GM19023 (cell line): ENCODE measurements at regions not wholly inside any gene's neighbourhood (a gene's known extent, or its start where the extent isn't known, plus 50 kb on each side); places are given as distances from the start of the nearest gene placed in this dataset.
A peak's percentile ranks its signal among the peaks of the same experiment; 100 is the strongest.

Source experiments
- ATAC-seq: cut with Tn5 transposase; IDR thresholded peaks from one replicate; pipeline ENCODE4 v1.9.1; 2021; ENCODE audit warnings: mild to moderate bottlenecking, moderate library complexity; ENCODE audit not compliant: unreplicated experiment

DNA sequence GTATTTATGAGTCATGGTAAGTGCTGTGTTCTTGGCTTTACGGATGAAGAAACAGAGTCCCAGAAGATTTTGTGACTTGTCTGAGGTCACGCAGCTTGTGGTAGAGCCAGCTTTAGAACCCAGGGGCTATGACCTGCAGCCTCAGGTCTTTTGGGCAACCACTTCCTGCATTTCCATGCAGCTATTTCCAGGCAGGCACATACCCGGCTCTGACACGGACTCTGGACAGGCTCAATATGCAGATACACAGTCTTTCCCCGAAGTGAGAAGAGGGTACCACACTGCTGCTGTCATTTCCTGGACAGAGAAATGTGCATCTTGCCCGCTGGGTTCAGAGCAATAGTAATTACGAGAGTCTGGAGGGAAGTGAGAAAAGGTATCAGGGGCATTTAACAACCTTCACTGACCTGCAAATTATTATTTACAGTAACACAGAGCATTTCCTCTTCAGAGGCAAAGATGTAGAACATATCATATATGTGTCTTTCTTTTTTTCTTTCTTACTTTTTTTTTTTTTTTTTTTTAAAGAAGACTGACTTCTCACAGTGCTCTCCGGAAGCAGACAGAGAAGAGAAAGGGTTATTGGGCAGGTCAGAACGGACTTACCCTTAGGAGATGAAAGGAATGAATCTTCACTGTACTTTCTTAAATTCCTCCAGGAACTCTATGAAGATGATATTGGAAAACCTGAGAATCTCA lies 185.1 kb downstream of the CLIC5 start:
- ATAC-seq, result peak; percentile 87

DNA sequence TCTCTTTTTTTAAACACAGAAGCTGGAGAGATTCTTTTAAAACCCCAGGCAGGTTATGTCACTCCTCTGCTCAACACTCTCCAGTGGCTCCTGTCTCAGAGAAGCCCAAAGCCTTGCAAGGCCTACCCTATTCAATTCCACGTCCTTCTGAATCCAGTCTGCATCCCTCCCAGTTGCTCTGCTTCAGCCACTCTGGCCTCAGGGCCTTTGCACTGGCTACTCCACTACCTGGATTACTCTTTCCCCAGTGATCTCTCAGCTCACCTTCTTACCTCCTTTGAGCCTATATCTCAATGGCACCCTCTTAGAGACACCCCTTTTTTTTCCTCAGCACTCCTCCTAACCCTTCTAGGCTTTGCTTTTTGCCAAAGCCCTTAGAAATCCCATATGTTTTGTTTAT lies 185.8 kb downstream of the CLIC5 start:
- no peak for ATAC-seq

DNA sequence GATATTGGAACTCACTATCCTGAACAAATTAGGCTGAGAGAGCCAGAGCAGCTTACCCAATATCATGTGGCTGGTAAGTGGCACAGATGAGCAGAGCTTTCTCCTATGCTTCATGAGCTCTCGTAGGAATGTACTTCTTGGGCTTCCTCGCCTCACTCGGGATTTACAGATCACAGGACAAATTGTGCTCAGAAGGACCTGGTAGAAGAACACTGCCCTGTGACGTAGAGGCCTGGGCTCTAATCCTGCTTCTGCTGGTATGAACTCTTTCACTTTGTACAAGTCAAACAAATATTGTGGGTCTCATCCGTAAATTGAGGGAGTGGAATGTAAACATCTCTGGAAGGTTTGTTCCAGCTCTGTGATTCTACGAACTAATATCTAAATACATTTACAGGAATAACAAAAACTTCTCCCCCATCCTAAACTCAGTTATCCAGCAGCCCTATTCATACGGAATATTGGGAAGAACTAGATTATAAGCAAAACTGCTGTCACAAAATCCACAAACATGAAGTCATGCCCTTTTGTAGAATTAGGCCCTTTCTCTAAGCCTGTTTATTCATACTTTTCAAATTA lies 187.6 kb downstream of the CLIC5 start:
- ATAC-seq, result no peak

DNA sequence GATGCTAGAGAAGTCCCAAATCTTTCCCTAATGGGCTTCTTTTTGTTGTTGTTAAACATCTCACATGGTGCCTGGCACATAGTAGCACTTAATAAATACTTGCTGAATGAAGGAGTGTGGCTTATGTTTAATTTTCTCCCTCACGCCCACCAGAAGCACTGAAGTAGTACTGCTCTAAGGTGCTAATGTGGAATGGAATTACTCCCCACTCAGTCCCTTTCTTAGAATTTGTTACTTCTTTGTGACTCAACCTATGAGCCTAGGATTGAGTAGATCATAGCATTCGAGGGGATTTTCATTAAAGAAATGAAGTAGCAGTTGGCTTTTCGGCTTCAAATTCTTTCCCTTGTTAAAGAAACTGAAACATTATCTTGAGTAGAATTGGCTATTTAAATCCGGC lies 192.8 kb downstream of the CLIC5 start:
- no peak for ATAC-seq

DNA sequence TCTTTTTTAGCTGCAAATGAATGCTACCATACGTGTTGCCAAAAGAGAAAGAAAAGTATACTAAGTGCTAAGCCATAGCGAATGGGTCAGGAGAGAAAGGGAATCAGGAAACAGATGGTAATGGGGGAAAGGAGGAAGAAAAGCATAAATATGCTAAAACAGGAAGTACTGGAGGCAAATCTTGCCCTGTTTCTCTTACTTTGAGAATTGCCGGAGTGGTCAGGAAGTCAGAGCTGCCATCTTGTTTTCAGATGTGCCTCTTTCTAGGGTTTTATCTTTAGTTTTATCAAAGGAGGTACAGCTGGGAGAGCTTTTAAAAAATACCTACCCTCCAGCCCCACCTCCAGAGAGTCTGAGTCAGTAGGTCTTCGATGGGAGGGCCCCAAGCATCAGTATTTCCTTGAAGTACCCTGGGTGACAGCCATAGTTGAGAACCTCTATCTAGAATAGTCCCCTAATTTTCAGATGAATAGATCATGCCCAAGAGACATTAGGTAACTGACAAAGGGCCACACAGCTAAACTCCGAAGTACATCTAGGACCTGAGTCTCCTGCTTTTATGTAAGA lies 193.3 kb downstream of the CLIC5 start:
- ATAC-seq, result no peak

DNA sequence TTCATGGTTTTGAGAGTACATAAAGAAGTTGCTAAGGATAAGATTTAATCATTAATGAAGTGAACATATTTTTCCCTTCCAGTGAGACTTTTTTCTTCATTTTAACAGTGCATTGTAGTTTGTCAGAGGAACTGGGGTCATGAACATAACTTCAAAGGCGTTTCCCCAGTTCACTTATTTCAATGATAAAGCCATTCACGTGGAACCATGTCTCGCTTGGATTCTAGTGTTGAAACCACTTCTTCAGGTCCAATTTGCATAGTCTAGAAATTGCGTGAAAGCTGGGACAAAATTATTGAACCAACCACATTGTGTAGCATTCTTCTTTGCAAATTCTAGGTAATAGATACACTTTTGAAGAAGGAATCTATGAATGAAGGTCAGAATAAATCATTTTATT lies 197.0 kb downstream of the CLIC5 start:
- ATAC-seq, result no peak

DNA sequence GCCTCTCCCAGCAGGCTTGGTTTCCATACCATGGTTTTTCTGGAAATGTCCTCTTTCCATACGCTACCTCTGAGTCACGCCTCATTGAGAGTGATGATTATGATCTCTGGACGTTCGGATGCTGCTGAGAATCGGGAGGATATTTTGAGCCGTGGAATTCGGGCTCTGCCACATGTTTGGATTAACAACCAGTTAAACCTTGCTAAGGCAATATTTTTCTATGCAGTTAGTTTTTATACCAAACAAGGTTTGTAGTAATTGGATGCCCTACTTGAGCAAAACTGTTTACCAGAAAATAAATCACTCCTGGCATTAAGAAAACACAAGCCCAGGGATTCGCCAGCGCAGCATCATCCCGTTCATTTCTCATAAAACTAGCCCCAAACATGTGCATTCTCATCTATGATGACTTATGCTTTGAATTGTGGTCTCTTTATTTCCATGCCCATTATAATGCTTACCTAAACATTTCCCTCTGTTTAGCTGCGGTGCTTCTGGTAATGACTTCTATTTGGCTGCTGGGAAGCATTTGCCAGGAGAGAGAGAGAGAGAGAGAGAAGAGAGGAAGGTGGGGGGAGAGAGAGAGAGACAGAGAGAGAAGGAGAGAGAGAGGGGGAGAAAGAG lies 198.9 kb downstream of the CLIC5 start:
- no peak for ATAC-seq

DNA sequence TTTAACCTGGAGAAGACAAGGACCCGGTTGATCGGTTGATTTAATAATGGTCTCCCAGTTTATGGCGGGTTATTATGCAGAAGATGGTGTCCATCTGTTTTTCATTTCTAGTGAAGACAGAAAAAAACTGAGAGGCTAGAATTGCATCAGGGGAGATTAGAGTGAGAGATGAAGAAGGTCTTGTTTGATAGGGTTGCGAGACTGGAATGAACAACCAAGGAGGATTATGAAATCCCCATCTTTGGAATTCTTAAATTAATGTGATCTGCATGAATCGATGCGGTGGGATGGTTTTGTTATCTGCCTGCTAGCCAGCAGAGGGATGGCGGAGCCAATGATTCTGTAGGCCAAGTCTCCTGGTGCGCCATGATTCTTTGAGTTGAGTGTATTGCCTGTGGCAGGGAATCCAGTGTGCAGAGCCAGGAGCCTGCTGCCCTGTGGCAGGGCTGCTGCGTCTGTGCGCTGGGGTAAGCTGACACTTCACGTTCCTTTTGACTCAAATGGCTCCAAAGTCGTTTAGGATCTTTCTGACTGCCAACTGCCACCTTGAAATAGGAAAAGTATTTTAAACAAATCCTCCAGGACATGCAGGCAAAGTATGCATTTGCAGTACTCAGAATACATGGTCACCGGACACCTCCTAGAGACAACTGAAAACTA lies 200.1 kb downstream of the CLIC5 start:
- no peak for ATAC-seq

DNA sequence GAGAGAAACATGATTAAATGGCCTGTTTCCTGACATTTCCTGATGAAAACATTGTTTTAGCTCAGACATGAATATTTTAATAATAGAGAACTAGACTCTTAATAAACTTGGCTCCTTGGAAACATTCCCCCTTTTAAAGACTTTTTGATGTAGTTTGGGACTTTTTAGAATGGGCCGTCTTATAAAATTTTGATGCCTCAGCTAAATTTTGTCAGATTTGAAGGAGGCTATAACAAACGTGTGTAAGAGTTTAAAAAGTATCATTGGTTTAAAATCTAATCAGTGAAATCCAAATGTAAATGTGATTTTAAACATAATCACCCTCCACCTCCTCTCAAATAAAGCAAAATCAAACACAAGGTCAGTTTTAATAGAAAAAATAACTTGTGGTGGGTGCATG lies 200.9 kb downstream of the CLIC5 start:
- ATAC-seq, result no peak

DNA sequence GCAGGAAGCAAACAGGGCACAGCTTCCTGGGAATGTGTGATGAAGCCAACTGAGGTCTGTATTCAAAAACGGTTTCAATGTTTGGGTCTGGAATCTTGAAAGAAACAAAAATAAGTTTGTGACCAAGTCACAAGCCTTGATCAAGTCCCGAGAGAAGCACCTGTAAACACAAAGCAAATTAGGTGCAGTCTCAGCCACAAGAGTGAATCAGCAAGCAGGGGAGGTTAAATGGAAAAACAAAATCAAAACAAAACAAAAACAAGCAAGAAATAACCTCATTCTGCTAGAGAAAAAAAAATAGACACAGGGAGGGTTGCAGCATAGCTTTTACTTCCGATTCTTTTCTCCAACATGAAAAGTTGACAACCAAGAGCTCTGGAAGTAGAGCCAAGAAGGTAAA lies 201.7 kb downstream of the CLIC5 start:
- ATAC-seq, result peak; percentile 74

DNA sequence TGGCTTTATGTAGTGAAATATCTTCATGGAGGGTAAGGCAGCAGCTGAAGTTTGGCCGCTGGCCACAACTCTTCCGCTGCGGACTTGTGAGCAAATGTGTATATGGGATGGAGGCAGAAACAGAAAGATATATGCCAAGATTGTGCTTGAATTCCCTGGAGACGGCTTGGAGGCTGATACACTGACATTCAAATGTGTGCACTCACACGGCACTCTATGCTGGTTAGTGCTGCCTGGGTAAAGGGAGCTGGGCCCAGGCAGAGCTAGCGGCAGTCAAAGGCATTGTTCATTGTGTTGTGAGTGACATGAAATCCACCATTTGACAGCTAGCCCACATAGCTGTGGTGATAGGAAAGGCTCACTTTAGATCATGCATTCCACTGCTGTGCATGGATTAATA lies 202.7 kb downstream of the CLIC5 start:
- ATAC-seq, result no peak

DNA sequence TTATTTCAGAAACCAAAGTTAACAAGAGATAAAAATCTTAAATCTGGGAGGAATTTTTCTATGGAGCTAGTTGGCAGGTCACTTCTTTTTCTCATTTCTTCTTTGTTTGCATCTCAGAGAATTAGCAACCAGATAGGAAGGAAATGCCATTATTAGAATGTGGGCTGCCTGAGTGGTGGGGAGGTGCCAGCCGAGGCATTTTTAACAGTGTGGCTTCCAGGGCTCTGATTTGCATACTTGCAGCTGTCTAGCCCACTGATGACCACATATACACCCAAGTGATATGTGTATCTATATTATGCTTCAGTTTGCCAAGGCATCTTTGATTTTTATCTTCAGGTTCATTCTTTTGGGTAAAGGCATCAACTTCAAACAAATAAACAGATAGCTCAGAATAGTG lies 206.7 kb downstream of the CLIC5 start:
- no peak for ATAC-seq

DNA sequence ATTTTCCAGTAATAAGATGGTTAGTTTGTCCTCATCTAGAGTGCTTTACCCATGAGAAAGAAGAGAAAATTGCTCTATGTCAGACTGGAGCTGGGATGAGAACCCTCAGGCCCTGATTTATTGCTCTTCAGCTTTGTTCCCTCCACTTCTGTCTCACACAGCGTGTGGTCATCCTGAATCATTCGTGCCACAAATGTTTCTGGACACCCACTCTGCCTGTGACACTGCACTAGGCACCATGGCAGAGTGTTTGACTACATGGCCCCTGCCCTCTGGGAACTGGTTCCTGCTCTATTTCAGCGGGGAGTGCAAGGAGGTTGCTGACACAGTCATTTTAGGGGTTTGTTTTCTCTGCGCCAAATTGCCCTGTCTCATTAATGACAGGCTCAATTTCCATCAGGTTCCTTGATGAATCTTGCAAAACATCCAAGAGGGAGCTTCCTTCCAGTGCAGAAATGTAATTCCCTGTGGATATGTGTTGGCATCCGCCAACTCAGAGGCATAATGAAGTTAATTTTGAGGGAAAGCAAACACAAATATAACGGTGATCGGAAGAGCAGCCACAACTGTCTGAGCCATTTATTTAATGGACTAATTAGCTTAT lies 207.5 kb downstream of the CLIC5 start:
- ATAC-seq, result no peak

DNA sequence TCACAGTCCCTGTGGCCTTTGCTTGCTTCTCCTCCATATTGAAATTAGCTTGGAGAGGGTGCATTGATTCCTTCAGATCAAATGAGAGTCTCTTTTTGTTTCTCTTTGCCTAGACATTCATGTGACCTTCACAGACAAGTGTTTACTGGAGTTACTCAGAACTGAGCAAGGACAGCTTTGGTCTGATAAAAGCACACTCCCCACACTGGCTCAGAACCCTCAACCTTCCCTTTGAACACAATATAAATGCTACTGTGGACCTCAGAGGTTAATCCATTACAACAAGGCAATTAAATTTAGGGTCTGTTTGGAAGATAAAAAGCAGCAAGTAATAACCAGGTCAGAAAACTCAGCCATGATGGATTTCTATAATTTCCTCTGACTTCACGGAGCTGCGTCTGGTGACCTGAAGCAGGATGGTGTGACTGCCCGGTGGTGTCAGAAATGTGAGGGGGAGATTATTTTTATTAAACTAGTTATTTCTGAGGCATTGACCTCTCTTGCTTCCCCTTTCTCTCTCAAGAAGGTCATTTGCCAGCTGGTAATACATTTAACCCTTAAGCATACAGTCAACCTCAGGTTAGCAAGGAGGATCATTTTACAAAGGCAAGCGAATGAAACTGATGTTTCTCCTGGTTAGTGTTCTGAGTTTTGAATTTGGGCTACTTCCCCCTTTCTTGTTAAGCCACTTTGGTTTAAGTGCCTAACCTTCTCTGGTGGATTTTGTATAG lies 208.2 kb downstream of the CLIC5 start:
- no peak for ATAC-seq

DNA sequence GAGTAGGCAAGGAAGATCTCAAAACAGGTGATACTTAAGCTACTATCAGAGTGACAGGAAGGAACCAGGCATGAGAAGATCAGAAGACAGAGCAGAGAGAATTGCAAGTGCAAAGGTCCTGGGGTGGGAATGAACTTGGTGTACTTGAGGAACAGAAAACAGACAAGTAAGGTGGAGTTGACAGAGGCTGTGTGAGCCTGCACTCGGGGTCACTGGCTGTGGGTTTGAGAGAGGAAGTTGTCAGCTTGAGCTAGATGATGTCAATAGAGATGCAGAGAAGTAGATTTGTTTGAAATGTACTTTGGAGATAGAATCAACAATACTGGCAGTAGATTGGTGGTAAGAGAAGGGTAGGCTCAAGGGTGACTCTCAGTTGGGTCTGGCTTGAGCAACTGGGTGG lies 209.5 kb downstream of the CLIC5 start:
- no peak for ATAC-seq

DNA sequence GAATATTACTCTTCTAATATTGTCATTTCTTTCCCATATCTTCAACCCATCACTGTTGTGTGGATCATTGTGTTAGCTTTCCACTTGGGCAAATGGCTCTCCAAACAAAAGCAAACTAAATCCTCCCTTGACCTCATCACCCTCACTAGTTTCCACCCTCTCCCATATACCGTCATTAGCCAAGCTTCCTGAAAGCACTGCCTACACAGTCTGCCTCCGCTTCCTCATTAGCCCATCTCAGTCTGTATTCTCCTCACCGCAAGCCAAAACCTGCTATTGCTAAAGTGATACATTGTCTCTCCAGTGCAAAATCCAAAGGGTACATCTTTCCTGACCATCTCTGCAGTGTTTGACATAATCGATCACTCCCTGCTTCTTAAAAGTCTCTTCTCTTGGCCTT lies 212.6 kb downstream of the CLIC5 start:
- ATAC-seq, result no peak

DNA sequence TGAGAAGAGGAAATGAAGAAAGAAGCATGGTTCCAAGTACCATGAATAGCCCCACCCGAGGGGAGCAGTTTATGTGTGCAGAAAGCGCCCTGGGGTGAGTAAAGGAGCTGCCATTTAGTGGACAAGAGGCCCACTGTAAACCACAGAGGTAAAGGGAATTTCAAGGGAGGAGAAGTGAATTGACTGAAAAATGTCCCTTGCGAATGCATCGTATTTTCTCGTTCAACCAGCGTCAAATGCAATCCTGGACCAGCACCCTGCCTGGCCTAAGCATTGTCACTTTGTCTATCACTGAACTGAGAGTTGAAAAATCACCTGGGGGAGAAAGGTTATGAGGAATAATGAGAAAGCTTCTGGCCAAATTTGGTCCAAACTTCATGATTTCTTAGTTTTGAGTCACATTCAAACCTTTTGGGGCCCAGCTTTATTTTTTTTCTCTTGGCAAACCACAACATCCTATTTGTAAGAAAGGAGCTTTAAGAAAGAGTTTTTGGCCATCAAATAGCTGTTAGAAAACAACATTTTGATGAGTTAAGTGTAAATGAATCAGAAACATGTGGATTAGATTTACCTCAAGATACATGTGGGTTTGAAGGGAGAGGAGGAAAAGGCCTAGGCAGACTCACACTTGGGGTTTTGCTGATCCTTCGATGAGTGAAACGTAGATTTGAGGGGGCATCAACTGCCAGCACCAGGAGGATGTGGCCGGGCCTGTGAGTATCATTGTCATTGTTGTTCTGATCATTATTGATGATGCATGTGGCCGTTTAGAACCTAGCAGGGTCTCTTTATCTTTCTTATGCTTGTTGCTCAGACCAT lies 214.0 kb downstream of the CLIC5 start:
- ATAC-seq, result no peak

DNA sequence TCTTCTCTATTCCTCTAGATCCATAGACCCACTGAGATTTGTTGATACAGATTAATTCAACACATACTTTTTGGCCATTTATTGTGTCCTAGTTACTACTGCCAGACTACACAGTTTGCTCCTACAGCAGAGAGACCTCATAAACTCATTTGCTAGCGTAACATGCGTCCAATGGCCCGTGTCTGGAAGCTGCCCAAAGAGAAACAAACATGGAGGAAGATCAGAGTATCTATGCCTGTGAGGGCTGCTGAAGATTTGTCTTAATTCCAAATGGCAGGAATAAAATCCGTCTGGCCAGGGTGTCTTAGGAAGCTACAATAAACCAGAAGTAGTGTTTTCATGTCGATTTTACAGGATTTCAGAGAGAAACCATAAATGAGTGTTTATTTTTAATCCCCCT lies 214.7 kb downstream of the CLIC5 start:
- no peak for ATAC-seq

DNA sequence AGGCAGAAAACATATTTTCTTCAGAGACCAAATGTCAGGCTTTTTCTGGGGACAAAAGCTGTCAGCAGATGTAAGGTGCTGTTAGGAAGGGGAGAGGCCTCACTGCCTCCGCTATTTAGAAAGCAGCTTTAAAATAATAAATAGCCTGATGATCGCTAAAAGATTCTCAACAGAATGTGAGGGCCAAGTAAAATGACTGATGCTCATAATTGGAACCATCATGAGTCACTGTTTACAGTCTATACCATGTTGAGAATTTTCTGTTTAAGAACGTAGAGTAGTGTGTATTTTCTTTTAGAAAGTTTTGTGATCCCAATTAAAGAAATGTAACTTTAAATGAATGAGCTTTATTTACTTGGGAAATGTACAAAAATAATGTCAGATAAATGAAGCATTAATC lies 220.0 kb downstream of the CLIC5 start:
- no peak for ATAC-seq

DNA sequence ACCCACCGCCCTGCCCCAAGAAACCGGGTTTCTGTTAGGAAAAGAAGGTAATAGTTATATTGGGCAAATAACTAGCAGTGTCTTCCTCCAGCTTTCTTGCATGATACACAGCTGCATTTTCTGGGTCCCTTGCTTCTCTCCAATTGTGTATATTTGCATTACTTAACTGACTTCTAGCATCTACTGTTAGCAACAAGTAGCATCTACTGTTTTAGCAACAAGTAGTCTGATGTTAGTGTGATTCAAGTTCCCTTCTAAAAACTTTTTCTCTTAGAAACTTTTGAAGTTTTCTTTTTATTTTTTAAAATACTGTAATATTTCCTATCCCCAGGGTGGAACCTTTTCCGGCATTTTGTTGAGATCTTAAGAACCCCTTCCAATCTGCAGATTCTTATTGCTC lies 221.2 kb downstream of the CLIC5 start:
- no peak for ATAC-seq
